GM19438 (cell line): ENCODE measurements at regions not wholly inside any gene's neighbourhood (a gene's known extent, or its start where the extent isn't known, plus 50 kb on each side); places are given as distances from the start of the nearest gene placed in this dataset.
"Not testable (repeated sequence)": the region's sequence is repeated elsewhere in the genome, so short reads cannot be mapped to it uniquely, and the experiment has no call there.

Experiments used
- ATAC-seq: cut with Tn5 transposase; IDR thresholded peaks from one replicate; pipeline ENCODE4 v1.9.1; 2021; ENCODE audit warnings: low read depth; ENCODE audit not compliant: unreplicated experiment

DNA sequence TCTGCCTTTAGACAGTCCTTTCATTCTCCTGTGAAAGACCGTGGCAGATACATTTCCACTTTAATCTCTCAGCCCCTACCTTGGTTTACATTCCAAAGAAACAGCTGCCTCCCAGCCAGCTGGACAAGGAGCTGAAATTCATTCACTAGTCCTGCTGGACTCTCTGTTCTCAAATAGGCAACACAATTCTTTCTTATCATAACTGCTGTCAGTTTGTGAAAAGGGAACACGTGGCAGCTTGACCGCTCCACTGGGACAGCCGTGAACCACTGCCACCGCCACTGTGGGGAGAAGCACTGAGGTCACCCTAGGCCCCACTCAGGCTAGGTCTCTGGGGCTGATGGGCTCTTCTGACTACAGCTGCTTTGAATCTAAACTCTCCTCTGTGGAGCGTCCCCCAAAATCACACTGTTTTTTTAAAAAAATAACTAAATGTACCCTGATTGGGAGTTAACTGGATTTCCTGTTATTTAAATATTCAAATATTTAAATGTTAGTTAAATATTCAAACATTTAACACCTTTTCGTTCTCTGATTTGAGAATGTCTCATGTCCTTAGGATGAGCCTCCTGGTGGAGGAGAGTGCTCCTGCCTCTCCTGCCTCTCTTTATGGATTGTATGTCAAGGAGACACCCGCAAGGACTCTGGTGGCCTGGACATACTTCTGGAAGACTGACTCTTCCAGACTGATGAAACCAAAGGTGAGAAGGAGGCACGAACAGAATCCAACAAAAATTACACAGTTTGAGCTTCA is 120.1 kb downstream of the BOD1 start:
- ATAC-seq = no peak

- ATAC-seq = no peak
These were observed 121.1 kb downstream of the BOD1 start for GRCh38 chr5:173495225-173495904.

GRCh38 chr5:173494446-173494845 is 122.0 kb downstream of the BOD1 start:
- no peak for ATAC-seq

- no peak for ATAC-seq
These were observed 122.6 kb downstream of the BOD1 start for GRCh38 chr5:173493846-173494245.

DNA sequence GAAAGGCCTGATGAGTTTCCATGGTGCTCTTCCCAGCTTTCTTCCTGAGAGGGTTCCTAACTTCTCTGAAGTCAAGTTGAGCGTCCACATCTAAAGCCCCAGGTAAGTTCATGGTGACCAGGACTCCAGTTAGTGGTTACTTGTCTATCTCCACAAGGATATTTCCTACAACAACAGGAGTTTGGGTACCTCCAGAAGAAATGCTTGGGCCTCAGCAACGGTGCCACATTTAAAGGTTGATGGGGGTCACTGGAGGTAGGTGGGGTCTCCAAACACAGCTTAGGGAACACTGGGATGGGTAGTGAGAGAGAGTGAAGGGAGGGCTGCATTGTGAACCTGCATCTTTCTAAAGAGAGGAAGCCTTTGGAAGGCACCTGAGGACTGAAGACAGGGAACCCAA is 123.4 kb downstream of the BOD1 start:
- no peak for ATAC-seq

- ATAC-seq = no peak
These were observed 125.8 kb downstream of the BOD1 start for GRCh38 chr5:173490681-173491080.

DNA sequence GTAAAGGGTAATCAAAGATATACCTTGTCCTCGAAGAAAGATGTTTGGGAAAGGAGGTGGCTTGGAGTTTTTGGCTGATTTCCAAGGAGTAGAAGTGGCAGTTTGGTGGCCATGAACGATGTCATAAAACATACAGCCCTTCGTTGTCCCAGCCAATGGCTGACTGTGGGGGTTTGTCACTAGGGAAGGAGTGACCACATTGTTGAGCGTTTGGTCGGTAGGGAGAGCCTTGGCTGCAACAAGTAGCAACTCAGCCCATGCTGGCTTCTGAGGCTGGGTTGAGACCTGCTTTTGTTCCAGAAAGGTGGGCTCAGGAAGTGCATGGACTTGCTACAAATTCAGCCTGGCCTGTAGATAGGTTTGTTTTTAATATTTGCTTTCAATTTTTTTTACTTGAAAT is 128.3 kb downstream of the BOD1 start:
- ATAC-seq = no peak

GRCh38 chr5:173487300-173487699 is 129.2 kb downstream of the BOD1 start:
- ATAC-seq = no peak

DNA sequence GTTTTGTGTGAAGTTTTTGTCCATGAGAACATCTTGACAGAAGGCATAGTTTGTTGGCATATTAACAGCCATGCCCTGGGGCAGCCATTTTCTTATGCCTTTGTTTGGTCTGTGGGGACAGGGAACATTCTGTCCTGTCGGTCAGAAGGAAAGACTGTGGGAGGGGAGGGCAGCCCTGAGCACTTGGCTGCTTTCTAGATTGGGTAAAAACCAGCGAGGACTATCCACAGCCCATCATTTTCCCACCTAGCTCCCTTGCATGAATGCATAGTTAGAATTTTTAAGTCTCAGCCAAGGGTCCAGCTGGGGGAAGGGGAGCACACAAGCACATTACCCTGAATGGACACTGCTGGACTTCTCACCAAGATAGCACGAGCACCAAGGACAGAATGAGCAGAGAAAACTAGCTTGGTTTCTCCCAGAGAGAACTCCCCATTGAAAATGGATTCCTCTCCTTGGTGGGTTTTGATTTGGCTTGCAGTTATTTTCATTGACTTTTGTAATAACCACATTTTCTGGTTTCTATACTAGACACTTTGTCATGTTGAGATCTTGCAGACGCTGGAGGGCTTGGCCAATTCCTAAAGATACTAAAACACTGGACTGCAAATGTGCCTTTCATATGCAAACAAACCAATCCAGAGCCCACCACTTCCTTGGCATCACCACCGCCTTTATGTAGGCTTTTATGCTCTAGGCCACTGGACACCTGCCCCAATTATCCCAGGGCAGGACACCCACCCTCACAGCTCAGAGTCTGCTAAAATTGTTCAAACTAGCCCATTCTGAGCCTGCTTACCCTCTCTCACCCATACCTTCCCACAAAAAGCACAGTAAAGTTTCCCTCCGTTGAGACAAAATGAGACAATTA is 129.9 kb downstream of the BOD1 start:
- ATAC-seq = no peak

DNA sequence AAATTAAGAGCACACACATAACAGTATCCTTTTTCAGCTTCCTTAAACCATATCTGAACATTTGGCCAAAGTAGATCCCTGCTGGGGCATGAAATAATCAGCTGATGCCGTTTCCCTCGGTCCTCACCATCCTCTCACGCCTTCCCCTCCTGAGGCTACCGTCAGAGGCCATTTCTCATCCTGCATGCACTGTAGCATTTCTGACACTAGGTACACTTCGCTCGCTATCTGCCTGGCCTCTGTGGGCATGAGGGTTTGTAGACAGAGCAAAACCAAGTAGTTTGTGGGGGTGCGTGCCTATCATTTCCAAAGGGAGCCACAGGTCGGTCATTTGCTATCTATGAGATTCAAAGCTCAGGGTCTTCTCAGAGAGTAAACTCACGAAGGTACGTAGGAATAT is 131.9 kb downstream of the BOD1 start:
- ATAC-seq = no peak

DNA sequence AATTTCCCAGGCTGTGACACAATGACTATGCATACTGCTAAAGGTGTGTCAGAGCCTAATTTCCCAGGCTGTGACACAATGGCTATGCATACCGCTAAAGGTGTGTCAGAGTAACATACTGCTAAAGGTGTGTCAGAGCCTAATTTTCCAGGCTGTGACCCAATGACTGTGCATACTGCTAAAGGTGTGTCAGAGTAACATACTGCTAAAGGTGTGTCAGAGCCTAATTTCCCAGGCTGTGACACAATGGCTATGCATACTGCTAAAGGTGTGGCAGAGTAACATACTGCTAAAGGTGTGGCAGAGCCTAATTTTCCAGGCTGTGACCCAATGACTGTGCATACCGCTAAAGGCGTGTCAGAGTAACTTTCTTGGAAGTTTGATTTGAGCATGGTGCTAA is 132.9 kb downstream of the BOD1 start:
- ATAC-seq = not testable (repeated sequence)

DNA sequence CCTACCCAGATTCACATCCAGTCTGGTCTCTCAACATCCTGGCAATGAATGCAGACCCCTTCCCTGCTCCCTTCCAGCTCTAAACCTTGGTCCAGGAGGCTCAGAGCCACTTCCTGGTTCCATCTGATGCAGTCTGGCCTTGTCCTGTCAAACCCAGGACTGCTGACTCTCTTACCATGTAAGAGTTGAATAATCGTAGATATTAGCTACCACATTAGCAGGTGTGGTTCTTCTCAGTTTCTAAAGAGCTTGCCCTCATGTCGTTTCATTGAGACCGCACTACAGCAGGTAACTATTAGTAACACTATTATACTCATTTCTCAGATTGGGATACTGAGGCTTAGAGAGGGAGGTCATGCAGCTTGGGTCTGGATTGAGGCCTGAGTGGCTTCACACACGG is 133.3 kb downstream of the BOD1 start:
- ATAC-seq = no peak

DNA sequence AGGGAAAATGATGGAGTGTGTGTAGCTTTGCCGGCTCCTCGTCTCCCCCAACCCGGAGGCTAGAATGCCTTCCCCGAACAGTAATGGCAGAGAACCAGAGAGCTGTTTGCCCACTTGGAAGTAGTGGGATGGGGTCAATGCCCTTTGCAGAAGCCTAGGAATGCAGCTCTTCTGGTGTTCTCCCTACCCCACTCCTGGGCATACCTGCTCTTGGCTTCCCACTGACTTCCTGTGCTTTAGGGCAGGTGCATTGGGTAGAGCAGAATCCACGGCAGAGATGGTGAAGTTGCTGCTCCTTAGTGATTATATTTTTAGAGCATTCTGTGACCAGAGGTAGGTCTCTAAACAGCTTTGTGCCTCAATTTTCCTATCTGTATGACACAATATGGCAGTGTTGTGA is 134.6 kb downstream of the BOD1 start:
- ATAC-seq = no peak

- no peak for ATAC-seq
These were observed 135.6 kb downstream of the BOD1 start for GRCh38 chr5:173480896-173481295.

DNA sequence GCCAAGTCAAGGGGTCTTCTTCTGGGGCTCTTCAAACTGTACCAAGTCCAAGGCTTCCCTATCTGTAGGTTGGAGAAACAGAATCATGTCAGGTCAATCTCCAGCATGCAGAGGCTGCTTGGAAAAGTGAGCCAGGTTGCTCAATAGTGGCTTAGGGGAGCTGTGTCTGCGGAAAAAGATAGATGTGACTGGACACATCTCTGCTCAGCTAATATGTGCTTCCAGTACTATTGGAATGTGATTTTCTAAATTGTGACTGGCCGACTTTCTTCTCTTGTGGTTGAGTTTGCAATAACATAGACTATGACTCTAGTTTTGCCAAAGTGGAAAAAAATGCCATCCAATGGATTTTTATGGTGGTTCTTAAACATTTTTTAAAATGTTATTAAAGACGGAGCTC is 136.7 kb downstream of the BOD1 start:
- ATAC-seq = no peak

- ATAC-seq = no peak
These were observed 139.0 kb downstream of the BOD1 start for GRCh38 chr5:173477345-173478040.

DNA sequence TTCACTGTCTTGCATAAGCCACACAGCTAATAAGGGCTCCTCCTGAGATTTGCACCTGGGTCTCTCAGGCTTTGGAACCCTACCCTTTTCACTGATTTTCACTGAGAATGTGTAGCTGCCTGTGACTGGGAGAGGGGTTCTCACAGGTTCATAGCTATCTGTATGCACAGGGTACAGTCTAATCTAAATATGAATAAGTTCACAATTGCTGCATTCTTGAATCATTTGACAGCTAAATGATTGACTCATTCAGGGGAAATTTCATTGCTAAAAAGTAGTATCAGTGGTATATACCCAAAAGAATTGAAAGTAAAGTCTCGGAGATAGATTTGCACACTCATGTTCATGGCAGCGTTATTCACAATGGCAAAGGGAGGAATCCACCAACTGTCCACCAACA is 140.7 kb downstream of the BOD1 start:
- no peak for ATAC-seq

- ATAC-seq = no peak
These were observed 141.6 kb downstream of the BOD1 start for GRCh38 chr5:173474881-173475287.

- no peak for ATAC-seq
These were observed 143.2 kb downstream of the BOD1 start for GRCh38 chr5:173473288-173473687.

DNA sequence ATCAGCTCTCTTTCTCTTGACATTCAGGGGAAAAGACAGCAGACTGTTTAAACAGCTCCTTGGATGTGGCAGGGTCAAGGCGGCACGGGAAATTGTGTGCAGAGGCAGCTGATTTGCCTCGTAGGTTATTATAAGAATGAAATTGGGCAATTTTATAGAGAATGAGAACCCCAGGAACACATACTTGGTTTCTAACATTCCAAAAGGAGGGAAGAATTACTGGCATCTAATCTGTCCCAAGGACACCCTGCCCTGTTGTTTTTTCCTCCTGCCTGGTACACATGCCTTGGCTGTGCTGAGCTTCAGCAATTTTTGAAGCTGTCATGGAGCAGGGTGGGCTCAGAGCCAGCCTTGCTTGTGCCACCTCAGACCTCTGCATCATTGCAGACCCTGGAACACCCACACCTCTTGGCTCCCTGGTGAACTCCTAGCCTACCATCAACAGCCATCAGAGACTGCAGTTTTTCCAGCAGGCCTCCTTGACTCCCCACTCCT is 143.6 kb downstream of the BOD1 start:
- no peak for ATAC-seq

- no peak for ATAC-seq
These were observed 143.9 kb upstream of the STC2 start for GRCh38 chr5:173472164-173472563.
